SJCRH30 (cell line): ENCODE measurements at regions not wholly inside any gene's neighbourhood (a gene's known extent, or its start where the extent isn't known, plus 50 kb on each side); places are given as distances from the start of the nearest gene placed in this dataset.
A peak's percentile ranks its signal among the peaks of the same experiment; 100 is the strongest.

Source experiments
- DNase-seq, 2 experiments: peaks; one replicate each; pipeline ENCODE4 v3.0.0-alpha.2; 2015 to 2020
- H3K27ac ChIP-seq: fragments of 250-450 bp; sonication (Bioruptor Pico); 2 replicates; pipeline ENCODE4 v1.5.1; 2020; ENCODE audit warnings: mild to moderate bottlenecking, moderate library complexity
- H3K27me3 ChIP-seq: fragments of 250-450 bp; sonication (Bioruptor Pico); 2 replicates; pipeline ENCODE4 v1.5.1; 2020; ENCODE audit warnings: mild to moderate bottlenecking, moderate library complexity
- H3K36me3 ChIP-seq: fragments of 250-450 bp; sonication (Bioruptor Pico); 2 replicates; pipeline ENCODE4 v1.5.1; 2020; ENCODE audit warnings: mild to moderate bottlenecking, moderate library complexity
- H3K4me1 ChIP-seq: fragments of 250-450 bp; sonication (Bioruptor Pico); 2 replicates; pipeline ENCODE4 v1.5.1; 2020; ENCODE audit warnings: mild to moderate bottlenecking, moderate library complexity
- H3K4me3 ChIP-seq: fragments of 250-450 bp; sonication (Bioruptor Pico); 2 replicates; pipeline ENCODE4 v1.5.1; 2020; ENCODE audit warnings: mild to moderate bottlenecking, moderate library complexity
- H3K9me3 ChIP-seq: fragments of 250-450 bp; sonication (Bioruptor Pico); replicated peaks from 2 replicates; pipeline ENCODE4 v1.5.1; 2020; ENCODE audit warnings: mild to moderate bottlenecking, moderate library complexity

- H3K4me1 ChIP-seq, result peaks cover 22% of the 10 kb centered on the region
- no peaks in the 10 kb centered on the region for H3K9me3 ChIP-seq
- no peak for DNase-seq
- no peak overlapping the region for H3K4me3 ChIP-seq
- H3K36me3 ChIP-seq, result no peaks in the 10 kb centered on the region
- no peaks in the 10 kb centered on the region for H3K27me3 ChIP-seq
- H3K27ac ChIP-seq, result no peak overlapping the region
Measured at GRCh38 chrX:39459204-39459603, 638.6 kb downstream of the BCOR start.

- DNase-seq, result peak in 1 of 2 experiments; percentile 24
- H3K27me3 ChIP-seq, result no peaks in the 10 kb centered on the region
- no peaks in the 10 kb centered on the region for H3K9me3 ChIP-seq
- no peak overlapping the region for H3K4me3 ChIP-seq
- H3K27ac ChIP-seq, result no peak overlapping the region
- no peaks in the 10 kb centered on the region for H3K36me3 ChIP-seq
- peaks cover 15% of the 10 kb centered on the region for H3K4me1 ChIP-seq
Measured at GRCh38 chrX:39459952-39460351, 637.8 kb downstream of the BCOR start.

- H3K9me3 ChIP-seq, result no peaks in the 10 kb centered on the region
- no peaks in the 10 kb centered on the region for H3K27me3 ChIP-seq
- H3K36me3 ChIP-seq, result no peaks in the 10 kb centered on the region
- DNase-seq, result peak; percentile 29 to 46
- no peak overlapping the region for H3K4me3 ChIP-seq
- H3K4me1 ChIP-seq, result peaks cover 13% of the 10 kb centered on the region; the same call in 1 of the 2 replicates
- H3K27ac ChIP-seq, result no peak overlapping the region
Measured at GRCh38 chrX:39460499-39460898, 637.3 kb downstream of the BCOR start.

GRCh38 chrX:39462835-39463234, 634.9 kb downstream of the BCOR start:
- no peaks in the 10 kb centered on the region for H3K9me3 ChIP-seq
- H3K27me3 ChIP-seq, result no peaks in the 10 kb centered on the region
- H3K4me3 ChIP-seq, result no peak overlapping the region

GRCh38 chrX:39464253-39464652, 633.5 kb downstream of the BCOR start:
- Histone ChIP-seq H3K4me1 (peaks cover 10% of the 10 kb centered on the region; the same call in 1 of the 2 replicates), H3K9me3 (no peaks in the 10 kb centered on the region), H3K4me3 (no peak overlapping the region), H3K27me3 (no peaks in the 10 kb centered on the region), H3K27ac (no peak overlapping the region), H3K36me3 (no peaks in the 10 kb centered on the region)
- DNase-seq, result no peak

More at GRCh38 chrX:39462835-39463234, 634.9 kb downstream of the BCOR start:
- no peak for DNase-seq
- Histone ChIP-seq H3K36me3 (no peaks in the 10 kb centered on the region), H3K27ac (no peak overlapping the region), H3K4me1 (peaks cover 10% of the 10 kb centered on the region; the same call in 1 of the 2 replicates)

- Histone ChIP-seq H3K9me3 (no peaks in the 10 kb centered on the region), H3K4me3 (no peak overlapping the region), H3K27me3 (no peaks in the 10 kb centered on the region), H3K36me3 (no peaks in the 10 kb centered on the region), H3K4me1 (peaks cover 10% of the 10 kb centered on the region; the same call in 1 of the 2 replicates), H3K27ac (no peak overlapping the region)
- no peak for DNase-seq
Measured at GRCh38 chrX:39465467-39465866, 632.3 kb downstream of the BCOR start.

GRCh38 chrX:39465906-39466305, 631.9 kb downstream of the BCOR start:
- Histone ChIP-seq H3K27ac (no peak overlapping the region), H3K4me3 (no peak overlapping the region), H3K4me1 (peaks cover 10% of the 10 kb centered on the region; the same call in 1 of the 2 replicates), H3K36me3 (no peaks in the 10 kb centered on the region), H3K27me3 (no peaks in the 10 kb centered on the region), H3K9me3 (no peaks in the 10 kb centered on the region)
- no peak for DNase-seq

- no peaks in the 10 kb centered on the region for H3K36me3 ChIP-seq
- H3K27me3 ChIP-seq, result no peaks in the 10 kb centered on the region
- no peak overlapping the region for H3K27ac ChIP-seq
- DNase-seq, result no peak
- H3K9me3 ChIP-seq, result no peaks in the 10 kb centered on the region
- H3K4me1 ChIP-seq, result no peaks in the 10 kb centered on the region
- no peak overlapping the region for H3K4me3 ChIP-seq
Measured at GRCh38 chrX:39469126-39469525, 628.6 kb downstream of the BCOR start.

GRCh38 chrX:39470588-39471407, 627.0 kb downstream of the BCOR start:
- H3K27me3 ChIP-seq, result no peaks in the 10 kb centered on the region
- no peak overlapping the region for H3K27ac ChIP-seq
- H3K4me3 ChIP-seq, result no peak overlapping the region
- no peaks in the 10 kb centered on the region for H3K36me3 ChIP-seq
- H3K4me1 ChIP-seq, result peaks cover under 1% of the 10 kb centered on the region; the same call in 1 of the 2 replicates
- H3K9me3 ChIP-seq, result no peaks in the 10 kb centered on the region
- no peak for DNase-seq

GRCh38 chrX:39472161-39472560, 625.6 kb downstream of the BCOR start:
- H3K27ac ChIP-seq, result no peak overlapping the region
- H3K27me3 ChIP-seq, result no peaks in the 10 kb centered on the region
- DNase-seq, result no peak
- peaks cover 11% of the 10 kb centered on the region; the same call in 1 of the 2 replicates for H3K4me1 ChIP-seq
- H3K4me3 ChIP-seq, result no peak overlapping the region
- H3K36me3 ChIP-seq, result no peaks in the 10 kb centered on the region
- no peaks in the 10 kb centered on the region for H3K9me3 ChIP-seq

- H3K27me3 ChIP-seq, result no peaks in the 10 kb centered on the region
- no peak overlapping the region for H3K4me3 ChIP-seq
- H3K27ac ChIP-seq, result no peak overlapping the region
- H3K4me1 ChIP-seq, result peaks cover 21% of the 10 kb centered on the region
- DNase-seq, result no peak
- H3K9me3 ChIP-seq, result no peaks in the 10 kb centered on the region
- H3K36me3 ChIP-seq, result no peaks in the 10 kb centered on the region
Measured at GRCh38 chrX:39473812-39474211, 623.9 kb downstream of the BCOR start.

GRCh38 chrX:39475372-39475771, 622.4 kb downstream of the BCOR start:
- H3K36me3 ChIP-seq, result no peaks in the 10 kb centered on the region
- H3K4me3 ChIP-seq, result no peak overlapping the region
- no peaks in the 10 kb centered on the region for H3K9me3 ChIP-seq
- peaks cover 22% of the 10 kb centered on the region for H3K4me1 ChIP-seq
- peak; percentile 13 to 37 for DNase-seq
- no peak overlapping the region for H3K27ac ChIP-seq
- no peaks in the 10 kb centered on the region for H3K27me3 ChIP-seq

- peak; percentile 53 to 56 for DNase-seq
- H3K4me3 ChIP-seq, result peak overlapping the region; percentile 35
- no peaks in the 10 kb centered on the region for H3K27me3 ChIP-seq
- H3K36me3 ChIP-seq, result no peaks in the 10 kb centered on the region
- H3K9me3 ChIP-seq, result no peaks in the 10 kb centered on the region
- H3K27ac ChIP-seq, result peak overlapping the region; percentile 78
- peaks cover 22% of the 10 kb centered on the region for H3K4me1 ChIP-seq
Measured at GRCh38 chrX:39476604-39477021, 621.1 kb downstream of the BCOR start.

- Histone ChIP-seq H3K27ac (peak overlapping the region; percentile 78), H3K4me1 (peaks cover 22% of the 10 kb centered on the region), H3K27me3 (no peaks in the 10 kb centered on the region), H3K9me3 (no peaks in the 10 kb centered on the region), H3K4me3 (peak overlapping the region; percentile 35), H3K36me3 (no peaks in the 10 kb centered on the region)
- peak; percentile 74 to 80 for DNase-seq
Measured at GRCh38 chrX:39477031-39477761, 620.6 kb downstream of the BCOR start.

GRCh38 chrX:39477762-39478120, 620.0 kb downstream of the BCOR start:
- H3K4me3 ChIP-seq, result peak overlapping the region; percentile 35
- no peaks in the 10 kb centered on the region for H3K9me3 ChIP-seq
- H3K27ac ChIP-seq, result peak overlapping the region; percentile 78
- H3K27me3 ChIP-seq, result no peaks in the 10 kb centered on the region
- DNase-seq, result peak; percentile 81 to 83
- H3K36me3 ChIP-seq, result no peaks in the 10 kb centered on the region
- H3K4me1 ChIP-seq, result peaks cover 22% of the 10 kb centered on the region
